Esophagus (tissue), 2 donors: ENCODE measurements at regions not wholly inside any gene's neighbourhood (a gene's known extent, or its start where the extent isn't known, plus 50 kb on each side); places are given as distances from the start of the nearest gene placed in this dataset.

Source experiments
- H3K27ac ChIP-seq, 2 donors: one replicate each; pipeline ENCODE4 v1.5.1; 2013; ENCODE audit warnings: low read depth in 2 of 2, mild to moderate bottlenecking in 2 of 2, inconsistent platforms in 1 of 2, low read length in 1 of 2, moderate library complexity in 1 of 2
- H3K27me3 ChIP-seq, 2 donors: one replicate each; pipeline ENCODE4 v1.6.1; 2013; ENCODE audit warnings: low read length in 2 of 2, control low read depth in 1 of 2, mild to moderate bottlenecking in 1 of 2; ENCODE audit not compliant: insufficient read depth in 2 of 2, control insufficient read depth in 1 of 2
- H3K36me3 ChIP-seq, 2 donors: one replicate each; pipeline ENCODE4 v1.6.1; 2013; ENCODE audit warnings: low read length in 1 of 2; ENCODE audit not compliant: control insufficient read depth in 2 of 2, insufficient read depth in 2 of 2
- H3K4me1 ChIP-seq, 2 donors: one replicate each; pipeline ENCODE4 v1.6.1; 2013; ENCODE audit warnings: low read length in 1 of 2; ENCODE audit not compliant: control insufficient read depth in 2 of 2, insufficient read depth in 2 of 2
- H3K4me3 ChIP-seq, 2 donors: one replicate each; pipeline ENCODE4 v1.5.1; 2013; ENCODE audit warnings: low read length in 2 of 2, mild to moderate bottlenecking in 2 of 2, low read depth in 1 of 2, moderate library complexity in 1 of 2
- H3K9me3 ChIP-seq, 2 donors: one replicate each; pipeline ENCODE4 v1.6.1; 2013; ENCODE audit warnings: mild to moderate bottlenecking in 2 of 2, low read depth in 1 of 2, low read length in 1 of 2, moderate library complexity in 1 of 2; ENCODE audit not compliant: control insufficient read depth in 2 of 2, insufficient read depth in 1 of 2
- WGBS, 2 donors: extraction: QIAGEN DNeasy Blood & Tissue Kit; methylation state at CpG; one replicate each; pipeline ENCODE4 v1.1.7; 2013; 5-methylcytosine and 5-hydroxymethylcytosine counted together
- donor health status: healthy with polysubstance abuse.
- donor health status: Bipolar disorder and iron deficiency.

- no peaks in the 10 kb centered on the region for H3K4me1 ChIP-seq
- no peaks in the 10 kb centered on the region for H3K27me3 ChIP-seq
- no peaks in the 10 kb centered on the region for H3K9me3 ChIP-seq
- no peak overlapping the region for H3K4me3 ChIP-seq
- H3K27ac ChIP-seq: no peak overlapping the region
- no peaks in the 10 kb centered on the region for H3K36me3 ChIP-seq
- WGBS, 2 donors: 77 to 80% methylated on average over 2 of the region's 2 CpGs
These were observed 612.8 kb downstream of the ZPLD1 start for GRCh38 chr3:103047640-103048039.

GRCh38 chr3:103048068-103048722, 613.4 kb downstream of the ZPLD1 start:
- WGBS, 2 donors: 81 to 83% methylated on average over 5 of the region's 5 CpGs
- no peaks in the 10 kb centered on the region for H3K27me3 ChIP-seq

GRCh38 chr3:103052236-103052830, 617.5 kb downstream of the ZPLD1 start:
- 55 to 58% methylated on average over 1 of the region's 1 CpG for WGBS, 2 donors
- Histone ChIP-seq H3K36me3 (no peaks in the 10 kb centered on the region), H3K27me3 (no peaks in the 10 kb centered on the region), H3K4me1 (no peaks in the 10 kb centered on the region), H3K27ac (no peak overlapping the region), H3K9me3 (no peaks in the 10 kb centered on the region), H3K4me3 (no peak overlapping the region)

More at GRCh38 chr3:103048068-103048722, 613.4 kb downstream of the ZPLD1 start:
- no peaks in the 10 kb centered on the region for H3K4me1 ChIP-seq
- no peak overlapping the region for H3K27ac ChIP-seq
- H3K9me3 ChIP-seq: no peaks in the 10 kb centered on the region
- no peak overlapping the region for H3K4me3 ChIP-seq
- no peaks in the 10 kb centered on the region for H3K36me3 ChIP-seq

- H3K27ac ChIP-seq: no peak overlapping the region
- no peaks in the 10 kb centered on the region for H3K27me3 ChIP-seq
- no peaks in the 10 kb centered on the region for H3K9me3 ChIP-seq
- 32 to 33% methylated on average over 2 of the region's 2 CpGs for WGBS, 2 donors
- no peaks in the 10 kb centered on the region for H3K36me3 ChIP-seq
- H3K4me3 ChIP-seq: no peak overlapping the region
- no peaks in the 10 kb centered on the region for H3K4me1 ChIP-seq
These were observed 620.3 kb downstream of the ZPLD1 start for GRCh38 chr3:103055021-103055520.

- Histone ChIP-seq H3K36me3 (no peaks in the 10 kb centered on the region), H3K4me3 (no peak overlapping the region), H3K9me3 (no peaks in the 10 kb centered on the region), H3K4me1 (no peaks in the 10 kb centered on the region), H3K27me3 (no peaks in the 10 kb centered on the region), H3K27ac (no peak overlapping the region)
- WGBS, 2 donors: 45 to 65% methylated on average over 3 of the region's 3 CpGs
These were observed 621.7 kb downstream of the ZPLD1 start for GRCh38 chr3:103056542-103056941.

GRCh38 chr3:103057003-103057402, 622.2 kb downstream of the ZPLD1 start:
- Histone ChIP-seq H3K4me3 (no peak overlapping the region), H3K4me1 (no peaks in the 10 kb centered on the region), H3K27ac (no peak overlapping the region), H3K36me3 (no peaks in the 10 kb centered on the region), H3K27me3 (no peaks in the 10 kb centered on the region), H3K9me3 (no peaks in the 10 kb centered on the region)
- 65 to 75% methylated on average over 6 of the region's 6 CpGs for WGBS, 2 donors

- H3K27me3 ChIP-seq: no peaks in the 10 kb centered on the region
- H3K4me1 ChIP-seq: no peaks in the 10 kb centered on the region
- no peaks in the 10 kb centered on the region for H3K36me3 ChIP-seq
- H3K9me3 ChIP-seq: no peaks in the 10 kb centered on the region
- no peak overlapping the region for H3K27ac ChIP-seq
- H3K4me3 ChIP-seq: no peak overlapping the region
These were observed 622.7 kb downstream of the ZPLD1 start for GRCh38 chr3:103057487-103057886.

GRCh38 chr3:103059432-103059831, 624.6 kb downstream of the ZPLD1 start:
- Histone ChIP-seq H3K27ac (no peak overlapping the region), H3K27me3 (no peaks in the 10 kb centered on the region), H3K4me1 (no peaks in the 10 kb centered on the region), H3K4me3 (no peak overlapping the region), H3K36me3 (no peaks in the 10 kb centered on the region), H3K9me3 (no peaks in the 10 kb centered on the region)
- WGBS, 2 donors: 60 to 65% methylated on average over 2 of the region's 2 CpGs

GRCh38 chr3:103060242-103060641, 625.4 kb downstream of the ZPLD1 start:
- Histone ChIP-seq H3K4me1 (no peaks in the 10 kb centered on the region), H3K9me3 (no peaks in the 10 kb centered on the region), H3K27ac (no peak overlapping the region), H3K27me3 (no peaks in the 10 kb centered on the region), H3K4me3 (no peak overlapping the region), H3K36me3 (no peaks in the 10 kb centered on the region)
- whole genome bisulfite sequencing, 2 donors: 81 to 90% methylated on average over 3 of the region's 3 CpGs

- H3K36me3 ChIP-seq: no peaks in the 10 kb centered on the region
- no peak overlapping the region for H3K4me3 ChIP-seq
- no peaks in the 10 kb centered on the region for H3K9me3 ChIP-seq
- H3K4me1 ChIP-seq: no peaks in the 10 kb centered on the region
- no peak overlapping the region for H3K27ac ChIP-seq
- WGBS, 2 donors: 80 to 83% methylated on average over 2 of the region's 2 CpGs
- H3K27me3 ChIP-seq: no peaks in the 10 kb centered on the region
These were observed 633.1 kb downstream of the ZPLD1 start for GRCh38 chr3:103067963-103068362.
